Sigmoid colon (tissue), 6 donors: ENCODE measurements at regions not wholly inside any gene's neighbourhood (a gene's known extent, or its start where the extent isn't known, plus 50 kb on each side); places are given as distances from the start of the nearest gene placed in this dataset.

Experiments
- DNase-seq: peaks from one replicate; pipeline ENCODE4 v3.0.0-alpha.2; 2019
- H3K27ac ChIP-seq, 4 donors: fragments of 200-600 bp; sonication (generic); one replicate each; pipeline ENCODE4 v1.5.1; 2016 to 2019; ENCODE audit warnings: mild to moderate bottlenecking in 1 of 4
- H3K27me3 ChIP-seq, 3 donors: fragments of 200-600 bp; sonication (generic); one replicate each; pipeline ENCODE4 v1.5.1; 2019; ENCODE audit warnings: mild to moderate bottlenecking in 1 of 3
- H3K36me3 ChIP-seq, 4 donors: fragments of 200-600 bp; sonication (generic); one replicate each; pipeline ENCODE4 v1.5.1; 2016 to 2019
- H3K4me1 ChIP-seq, 4 donors: fragments of 200-600 bp; sonication (generic); one replicate each; pipeline ENCODE4 v1.5.1; 2017 to 2019
- H3K4me3 ChIP-seq, 4 donors: fragments of 200-600 bp; sonication (generic); one replicate each; pipeline ENCODE4 v1.5.1; 2017 to 2019; ENCODE audit warnings: mild to moderate bottlenecking in 2 of 4, moderate library complexity in 1 of 4
- H3K9me3 ChIP-seq, 4 donors: fragments of 200-600 bp in 3 of 4; sonication (generic) in 3 of 4; one replicate each; pipeline versions ENCODE4 v1.5.1 to v1.6.1; 2013 to 2019
- CTCF ChIP-seq, 4 experiments: fragments of 450-650 bp in 3 of 4; fragments of 200-600 bp in 1 of 4; IDR thresholded peaks; one replicate each; pipeline ENCODE4 v1.5.1; 2016 to 2019; ENCODE audit warnings: antibody characterized with exemption in 4 of 4, mild to moderate bottlenecking in 3 of 4, moderate library complexity in 2 of 4
- EP300 ChIP-seq, 4 donors: sonication (generic); formaldehyde crosslinking; IDR thresholded peaks; one replicate each; pipeline ENCODE4 v1.6.1; 2017; ENCODE audit warnings: antibody characterized with exemption in 4 of 4
- POLR2A ChIP-seq, 2 donors: fragments of 450-650 bp; IDR thresholded peaks; one replicate each; pipeline ENCODE4 v1.6.1; 2016; ENCODE audit warnings: antibody characterized with exemption in 2 of 2, mild to moderate bottlenecking in 2 of 2, moderate library complexity in 2 of 2
- POLR2AphosphoS5 ChIP-seq, 4 donors: sonication (generic); formaldehyde crosslinking; IDR thresholded peaks; one replicate each; pipeline ENCODE4 v1.6.1; 2017; ENCODE audit warnings: antibody characterized with exemption in 4 of 4
- WGBS, 2 donors: extraction: QIAGEN DNeasy Blood & Tissue Kit; methylation state at CpG; one replicate each; pipeline ENCODE4 v1.1.7; 2013; 5-methylcytosine and 5-hydroxymethylcytosine counted together
- intact Hi-C: fragments of 100-400 bp; cut with DNase I; formaldehyde crosslinking; loops from one replicate; pipeline ENCODE4 v1.15.1; 2023
- donor health status: healthy with polysubstance abuse.
- donor health status: healthy.

DNA sequence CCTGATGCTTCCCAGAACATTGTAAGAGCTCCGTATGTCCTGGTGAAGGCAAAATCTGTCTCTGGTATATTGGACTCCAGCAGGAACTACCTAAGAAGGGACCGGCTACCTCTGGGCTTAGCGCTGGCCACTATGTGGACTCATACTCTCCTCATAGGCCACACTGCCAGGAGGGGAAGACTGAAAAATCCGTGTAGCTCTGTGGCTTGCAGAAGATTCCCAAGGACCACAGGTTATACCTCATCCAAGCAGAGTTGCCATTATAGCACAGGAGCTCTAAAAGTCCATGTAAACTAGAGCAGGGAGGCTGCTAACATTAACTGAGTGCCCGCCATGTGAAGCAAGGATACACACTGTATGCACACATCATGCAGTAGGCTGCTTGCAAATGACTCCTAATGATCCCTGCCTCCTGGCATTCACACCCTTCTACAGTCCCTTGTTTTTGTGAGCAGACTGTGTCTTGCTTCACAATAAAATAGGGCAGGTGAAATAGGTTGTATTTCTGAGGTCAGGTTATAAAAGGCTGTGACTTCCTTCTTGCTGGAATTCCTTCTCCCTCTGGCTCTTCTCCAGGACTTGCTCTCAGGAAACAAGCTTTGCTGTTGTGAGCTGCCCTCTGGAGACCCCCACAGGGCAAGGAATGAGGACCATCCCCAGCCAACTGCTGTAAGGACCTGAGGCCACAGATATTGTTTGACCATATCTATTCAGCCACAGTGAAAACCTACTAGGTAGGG is 192.6 kb upstream of the UBL3 start:
- 60 to 85% methylated on average over 5 of the region's 5 CpGs for WGBS, 2 donors
- intact Hi-C loops, result no loop called here
- DNase-seq, result no peak
- no peaks in the 10 kb centered on the region for H3K27me3 ChIP-seq
- no peak for TF ChIP-seq CTCF (IDR thresholded peaks at IDR 0.05)
- TF ChIP-seq EP300 (IDR thresholded peaks at IDR 0.05), result no peak
- no peaks in the 10 kb centered on the region for H3K4me1 ChIP-seq
- no peak overlapping the region for H3K4me3 ChIP-seq
- no peaks in the 10 kb centered on the region for H3K36me3 ChIP-seq
- no peaks in the 10 kb centered on the region for H3K9me3 ChIP-seq
- no peak overlapping the region for H3K27ac ChIP-seq

GRCh38 chr13:30042272-30042671 is 191.9 kb upstream of the UBL3 start:
- DNase-seq, result no peak

GRCh38 chr13:30039511-30039911 is 189.1 kb upstream of the UBL3 start:
- Histone ChIP-seq H3K27ac (no peak overlapping the region), H3K4me3 (no peak overlapping the region), H3K36me3 (no peaks in the 10 kb centered on the region), H3K27me3 (no peaks in the 10 kb centered on the region), H3K9me3 (no peaks in the 10 kb centered on the region), H3K4me1 (no peaks in the 10 kb centered on the region)
- intact Hi-C loops, result no loop called here
- TF ChIP-seq POLR2AphosphoS5 (IDR thresholded peaks at IDR 0.05) (no peak), EP300 (IDR thresholded peaks at IDR 0.05) (no peak), POLR2A (IDR thresholded peaks at IDR 0.05) (no peak), CTCF (IDR thresholded peaks at IDR 0.05) (no peak)
- WGBS, 2 donors, result 68 to 79% methylated on average over 3 of the region's 3 CpGs
- no peak for DNase-seq

More at GRCh38 chr13:30042272-30042671, 191.9 kb upstream of the UBL3 start:
- Histone ChIP-seq H3K4me1 (no peaks in the 10 kb centered on the region), H3K36me3 (no peaks in the 10 kb centered on the region), H3K27me3 (no peaks in the 10 kb centered on the region), H3K4me3 (no peak overlapping the region), H3K27ac (no peak overlapping the region), H3K9me3 (no peaks in the 10 kb centered on the region)
- intact Hi-C loops, result no loop called here
- 20 to 61% methylated on average over 3 of the region's 3 CpGs for WGBS, 2 donors
- no peak for TF ChIP-seq CTCF (IDR thresholded peaks at IDR 0.05)

DNA sequence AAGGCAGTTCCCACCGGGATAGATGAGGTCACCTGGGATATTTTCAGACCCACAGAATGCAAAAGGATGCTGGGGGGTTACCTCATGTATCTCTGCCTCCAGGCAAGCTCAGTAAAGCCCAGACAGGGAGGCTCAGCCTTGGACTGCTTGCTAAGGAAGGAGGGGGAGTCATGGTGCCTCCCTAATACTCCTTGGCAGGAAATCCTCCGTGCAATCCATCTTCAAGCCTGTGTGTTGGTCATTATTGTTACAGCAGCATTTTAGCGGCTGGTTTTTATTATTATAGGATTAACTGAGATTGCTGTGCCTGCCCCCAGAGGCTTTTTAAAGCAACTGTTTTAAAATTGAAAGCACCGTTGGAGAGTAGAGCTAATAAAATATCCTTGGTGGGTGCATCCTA is 188.5 kb upstream of the UBL3 start:
- H3K27me3 ChIP-seq, result no peaks in the 10 kb centered on the region
- H3K4me3 ChIP-seq, result no peak overlapping the region
- peaks cover 0 to 6% (median 5%) of the 10 kb centered on the region in 4 donors for H3K4me1 ChIP-seq
- DNase-seq, result no peak
- no peak for TF ChIP-seq POLR2AphosphoS5 (IDR thresholded peaks at IDR 0.05)
- TF ChIP-seq POLR2A (IDR thresholded peaks at IDR 0.05), result no peak
- TF ChIP-seq CTCF (IDR thresholded peaks at IDR 0.05), result no peak
- TF ChIP-seq EP300 (IDR thresholded peaks at IDR 0.05), result no peak
- no peaks in the 10 kb centered on the region for H3K9me3 ChIP-seq
- no peaks in the 10 kb centered on the region for H3K36me3 ChIP-seq
- no peak overlapping the region for H3K27ac ChIP-seq
- intact Hi-C loops, result no loop called here
- WGBS, 2 donors, result 51 to 70% methylated on average over 4 of the region's 4 CpGs

- Histone ChIP-seq H3K4me3 (no peak overlapping the region), H3K27ac (no peak overlapping the region), H3K27me3 (no peaks in the 10 kb centered on the region), H3K36me3 (no peaks in the 10 kb centered on the region), H3K4me1 (peaks cover 0 to 17% (median 15%) of the 10 kb centered on the region in 4 donors), H3K9me3 (no peaks in the 10 kb centered on the region)
- DNase-seq, result no peak
- TF ChIP-seq POLR2A (IDR thresholded peaks at IDR 0.05) (no peak), EP300 (IDR thresholded peaks at IDR 0.05) (no peak), POLR2AphosphoS5 (IDR thresholded peaks at IDR 0.05) (no peak), CTCF (IDR thresholded peaks at IDR 0.05) (no peak)
- intact Hi-C loops, result no loop called here
- 89 to 94% methylated on average over 4 of the region's 4 CpGs for WGBS, 2 donors
Measured at GRCh38 chr13:30037766-30038165, 187.3 kb upstream of the UBL3 start.
